ENCODE measurements at regions not wholly inside any gene's neighbourhood (a gene's known extent, or its start where the extent isn't known, plus 50 kb on each side); places are given as distances from the start of the nearest gene placed in this dataset.

DNA sequence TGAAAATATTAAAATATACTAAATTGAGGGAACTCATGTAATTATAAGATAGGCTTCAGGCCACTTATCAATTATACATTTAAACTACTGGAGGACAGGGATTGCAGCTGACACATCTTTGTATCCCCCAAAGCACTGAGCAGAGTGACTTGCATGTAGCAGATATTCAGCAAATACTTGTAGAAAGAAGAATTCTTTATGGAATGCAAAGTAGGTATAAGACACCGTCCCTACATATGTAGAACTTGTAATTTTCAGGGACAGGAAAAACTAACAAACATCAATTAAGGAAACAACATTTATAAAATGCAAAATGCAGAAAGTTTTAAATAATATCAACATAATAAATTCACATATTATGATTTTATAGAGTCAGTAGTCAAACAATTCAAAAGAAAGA lies 719.2 kb downstream of the OLFM4 start:
- DNase-seq: no peak

DNA sequence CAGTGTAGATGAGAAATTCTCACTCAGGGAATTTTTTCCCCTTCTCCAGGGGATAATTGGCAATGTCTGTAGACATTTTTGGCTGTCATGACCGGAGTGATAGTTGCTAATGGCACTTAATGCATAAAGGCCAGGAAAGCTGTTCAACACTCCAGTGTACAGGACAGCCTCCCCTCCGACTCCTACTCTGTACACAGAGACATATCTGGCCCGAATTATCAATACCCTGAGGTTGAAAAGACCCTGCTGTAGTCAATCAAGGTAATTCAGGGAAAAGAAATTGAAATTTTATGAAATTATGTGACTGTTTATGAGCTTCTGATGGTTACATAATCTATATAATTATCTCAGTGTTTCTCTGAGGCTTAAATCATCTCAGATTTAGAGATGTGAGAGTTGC lies 720.7 kb downstream of the OLFM4 start:
- DNase-seq: no peak

DNA sequence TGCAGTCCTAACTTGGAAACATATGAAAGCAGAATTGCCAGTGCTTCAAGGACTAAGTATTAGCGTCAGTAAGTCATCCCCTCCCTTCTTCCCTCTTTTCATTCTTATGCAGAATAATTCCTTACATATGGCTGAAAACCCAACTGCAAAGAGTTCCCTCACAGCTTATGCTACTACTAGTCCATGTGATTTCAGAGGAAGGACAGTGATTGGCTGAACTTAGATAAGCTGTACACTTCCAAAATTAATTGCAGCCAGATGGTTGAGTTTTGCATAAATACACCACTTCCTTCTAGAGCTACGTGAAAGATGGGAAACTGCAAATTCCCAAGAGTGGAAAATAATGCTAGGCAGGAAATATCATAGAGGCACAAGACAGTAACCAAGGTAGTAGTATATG lies 730.4 kb downstream of the OLFM4 start:
- no peak for DNase-seq

DNA sequence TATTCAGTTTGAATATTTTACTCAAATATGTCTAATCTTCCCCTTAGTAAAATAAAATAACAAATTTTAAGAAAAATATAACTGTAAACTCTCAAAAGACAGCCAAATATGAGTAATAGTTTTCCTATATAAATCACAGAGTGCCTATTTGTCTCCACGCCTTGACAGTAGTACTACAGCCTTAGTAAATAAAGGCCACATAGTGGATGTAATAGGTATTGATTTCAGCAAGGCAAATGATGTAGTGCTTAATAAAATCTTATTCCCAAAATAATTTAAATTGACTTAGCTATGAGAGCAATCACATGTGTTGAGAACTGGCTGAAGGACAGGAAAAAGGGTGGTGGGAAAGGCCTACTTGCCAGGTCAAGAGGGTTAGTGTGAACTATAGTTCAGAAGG lies 747.2 kb downstream of the OLFM4 start:
- no peak for DNase-seq

DNA sequence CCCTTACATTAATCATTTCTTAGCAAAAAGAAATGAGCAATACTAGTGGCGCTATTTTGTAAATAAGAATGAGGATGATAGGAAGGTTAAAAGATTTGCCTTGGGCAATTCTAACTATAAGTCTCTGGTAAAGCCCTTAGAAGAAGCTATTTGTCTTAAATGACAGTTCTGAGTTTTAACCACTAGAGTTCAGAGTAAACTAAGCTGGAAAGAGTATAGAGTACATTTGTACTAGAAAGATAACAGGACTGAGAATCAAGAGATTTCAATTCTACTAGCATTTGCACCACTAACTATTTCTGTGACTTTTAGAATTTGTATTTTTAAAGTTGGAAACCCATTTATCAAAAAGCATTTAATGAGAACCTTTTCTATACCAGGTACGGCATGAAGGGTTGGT lies 750.3 kb downstream of the OLFM4 start:
- no peak for DNase-seq

DNA sequence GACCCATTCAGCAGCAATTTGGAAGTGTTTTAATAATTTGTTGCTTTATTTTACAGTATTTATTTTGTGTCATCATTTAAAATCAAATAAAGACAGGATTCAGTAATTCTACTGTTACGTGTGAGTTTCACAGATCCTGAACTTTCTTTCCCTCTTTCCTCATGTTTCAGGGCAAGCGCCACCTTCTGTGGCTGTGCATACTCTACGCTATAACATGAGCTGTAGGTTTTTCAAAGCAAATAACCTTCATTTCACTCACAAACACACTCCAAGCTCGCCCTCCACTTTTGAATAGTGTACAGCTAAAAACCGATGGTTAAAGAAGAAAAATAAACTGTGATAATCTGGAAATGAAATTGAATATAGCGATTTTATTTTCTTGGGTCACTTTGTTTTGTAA lies 753.3 kb downstream of the OLFM4 start:
- DNase-seq: no peak

DNA sequence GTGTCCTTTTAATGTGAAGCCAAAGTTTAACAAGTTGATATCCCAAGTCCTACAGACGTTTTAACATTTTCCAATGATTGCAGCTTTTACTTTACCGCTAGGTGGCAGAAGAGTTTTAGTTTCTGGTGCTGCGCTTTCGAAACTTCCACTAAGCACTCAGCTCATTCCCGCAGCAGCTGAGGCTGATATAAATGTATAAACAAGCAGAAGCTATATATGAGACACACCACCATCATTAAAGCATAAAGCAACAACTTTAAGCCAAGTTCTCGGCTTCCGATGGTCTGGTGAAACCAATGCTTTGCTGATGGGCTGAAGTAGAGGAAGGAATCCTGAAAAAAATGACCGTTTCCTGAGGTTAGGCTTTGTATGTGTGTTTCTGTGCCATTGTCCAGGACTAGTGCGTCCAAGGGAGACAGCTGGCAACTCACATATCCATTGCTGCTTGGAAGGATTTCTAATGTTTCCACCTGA lies 753.9 kb downstream of the OLFM4 start:
- DNase-seq: peak; percentile 28

DNA sequence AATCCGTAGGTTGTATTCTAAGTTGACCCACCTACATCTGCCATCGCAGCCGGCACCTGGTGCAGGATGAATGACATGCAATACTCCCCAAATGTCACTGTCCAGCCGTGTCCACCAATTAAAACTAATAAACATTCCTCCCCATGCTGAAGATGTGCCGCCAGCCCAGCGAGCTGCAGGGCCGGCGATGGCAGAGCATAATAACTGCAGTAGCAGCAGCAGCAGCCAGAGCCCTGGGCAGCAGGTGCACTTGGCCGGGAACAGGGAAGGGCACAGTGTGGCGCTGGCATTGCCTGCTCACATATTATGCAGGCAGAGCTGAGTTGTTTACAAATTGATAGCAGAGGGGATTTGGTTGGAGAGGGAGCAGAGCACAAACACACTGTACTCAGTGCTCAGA lies 754.9 kb downstream of the OLFM4 start:
- no peak for DNase-seq

DNA sequence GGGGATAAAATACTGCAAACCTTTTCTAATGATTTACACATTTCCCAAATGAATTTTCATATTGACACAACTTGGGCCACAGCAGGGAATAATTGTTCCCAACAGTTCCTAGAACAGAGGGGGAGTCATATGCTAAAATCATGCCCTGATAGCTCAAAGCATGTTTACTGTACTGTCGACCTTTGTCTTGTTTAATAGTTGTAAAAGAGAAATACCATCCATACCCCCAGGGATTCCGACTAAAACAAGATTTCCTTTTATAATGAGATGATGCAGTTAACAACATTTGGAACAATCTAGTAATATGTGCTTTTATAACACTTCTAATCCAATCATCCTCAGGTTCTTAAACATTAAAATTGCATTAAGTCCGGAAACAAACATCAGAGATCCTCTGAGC lies 759.7 kb downstream of the OLFM4 start:
- no peak for DNase-seq

DNA sequence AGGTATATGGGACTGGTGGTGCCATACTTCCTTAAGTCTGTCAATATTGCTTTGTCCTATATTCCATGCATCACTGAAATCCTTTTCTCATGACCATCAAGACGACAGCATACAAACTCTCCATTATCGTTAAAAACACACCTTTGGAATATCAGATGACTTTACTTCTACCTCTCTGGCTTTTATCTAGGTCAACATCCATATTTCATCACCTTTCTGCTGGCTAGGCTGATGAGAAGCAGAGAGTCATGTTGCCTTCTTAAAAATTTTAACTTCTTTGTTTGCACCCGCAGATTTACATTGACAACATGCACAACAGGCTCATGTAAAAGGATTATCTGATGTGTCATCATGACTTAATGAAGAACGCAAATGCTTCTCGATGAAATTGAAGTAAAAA lies 771.4 kb downstream of the OLFM4 start:
- DNase-seq: no peak

DNA sequence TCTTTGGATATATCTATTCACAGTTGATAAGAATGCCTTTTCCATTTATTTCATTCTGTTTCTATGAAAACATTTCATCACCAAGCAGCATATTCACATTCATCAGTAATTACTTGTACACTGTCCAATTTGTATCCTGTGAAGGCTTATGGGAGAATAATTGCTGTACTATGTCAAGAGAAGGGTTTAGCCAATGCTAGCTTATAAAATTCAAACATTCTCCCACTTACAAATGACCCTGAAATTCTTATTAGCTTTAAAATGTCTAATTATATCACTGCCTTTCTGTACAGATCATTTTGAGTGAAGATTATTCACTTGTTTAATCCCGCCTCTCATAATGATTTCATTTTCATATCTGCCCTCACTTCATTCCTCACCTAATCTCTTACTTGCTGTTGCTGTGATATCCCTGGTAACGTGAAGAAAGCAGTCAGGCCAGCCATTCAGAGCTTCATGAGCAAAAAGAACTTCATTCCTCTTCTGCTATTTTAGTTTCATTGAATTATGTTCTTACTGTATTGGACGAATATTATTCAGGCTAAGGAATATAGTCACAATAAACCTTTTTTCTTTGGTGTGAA lies 778.7 kb downstream of the OLFM4 start:
- no peak for DNase-seq

DNA sequence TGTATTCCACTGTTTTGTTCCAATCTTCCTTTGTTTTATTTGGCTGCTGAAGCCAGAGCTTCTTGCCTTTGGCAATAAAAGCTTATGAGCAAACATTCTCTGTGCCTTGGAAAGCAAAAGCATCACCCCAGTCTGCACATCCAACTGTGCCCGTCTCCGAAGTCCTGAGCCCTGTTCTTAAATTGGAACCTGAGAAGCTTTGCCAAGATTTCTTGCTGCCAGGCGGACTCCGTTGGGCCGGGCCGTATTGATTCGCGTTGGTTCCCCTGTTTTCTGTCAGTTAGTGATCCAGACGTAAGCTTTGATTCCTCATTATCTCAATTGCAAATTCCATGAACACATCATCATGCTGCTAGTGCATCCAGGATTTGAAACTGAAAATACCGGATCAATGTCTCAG lies 793.0 kb downstream of the OLFM4 start:
- no peak for DNase-seq

DNA sequence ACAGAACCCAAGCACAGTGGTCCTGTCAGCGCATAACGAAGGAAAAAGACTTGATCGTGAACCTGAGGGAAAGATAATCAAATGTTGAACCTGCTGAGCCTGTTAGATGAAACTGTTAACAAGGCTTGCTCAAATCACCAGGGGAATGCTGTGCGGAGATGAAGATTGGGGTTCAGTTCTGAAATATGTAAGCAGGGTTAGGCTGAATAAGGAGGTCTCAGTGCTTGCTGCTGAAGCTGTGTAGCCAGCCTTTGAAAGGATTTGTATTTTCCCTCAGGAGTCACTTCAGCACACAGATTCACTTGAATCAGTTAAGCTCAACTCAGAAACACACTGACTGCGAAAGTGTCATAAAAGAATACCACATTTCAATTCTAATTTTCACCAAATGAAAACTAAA lies 793.5 kb downstream of the OLFM4 start:
- no peak for DNase-seq

DNA sequence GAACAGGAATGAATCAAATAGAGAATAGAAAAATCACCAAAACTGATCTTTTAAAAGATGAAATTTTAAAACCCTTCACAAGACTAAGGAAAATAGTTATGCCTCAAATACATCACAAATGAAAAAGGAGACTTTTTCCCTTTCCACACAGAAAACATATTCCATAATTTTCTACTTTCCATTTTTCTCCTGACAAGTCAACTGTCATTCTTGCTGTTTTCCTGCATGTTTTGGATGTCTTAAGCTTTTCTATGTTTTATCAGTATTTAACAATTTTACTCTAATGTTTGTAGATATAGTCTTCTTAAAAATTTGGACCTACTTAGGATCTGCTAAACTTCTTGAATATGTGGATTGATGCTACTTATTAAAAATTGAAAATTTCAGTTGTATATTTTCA lies 810.8 kb downstream of the OLFM4 start:
- no peak for DNase-seq

DNA sequence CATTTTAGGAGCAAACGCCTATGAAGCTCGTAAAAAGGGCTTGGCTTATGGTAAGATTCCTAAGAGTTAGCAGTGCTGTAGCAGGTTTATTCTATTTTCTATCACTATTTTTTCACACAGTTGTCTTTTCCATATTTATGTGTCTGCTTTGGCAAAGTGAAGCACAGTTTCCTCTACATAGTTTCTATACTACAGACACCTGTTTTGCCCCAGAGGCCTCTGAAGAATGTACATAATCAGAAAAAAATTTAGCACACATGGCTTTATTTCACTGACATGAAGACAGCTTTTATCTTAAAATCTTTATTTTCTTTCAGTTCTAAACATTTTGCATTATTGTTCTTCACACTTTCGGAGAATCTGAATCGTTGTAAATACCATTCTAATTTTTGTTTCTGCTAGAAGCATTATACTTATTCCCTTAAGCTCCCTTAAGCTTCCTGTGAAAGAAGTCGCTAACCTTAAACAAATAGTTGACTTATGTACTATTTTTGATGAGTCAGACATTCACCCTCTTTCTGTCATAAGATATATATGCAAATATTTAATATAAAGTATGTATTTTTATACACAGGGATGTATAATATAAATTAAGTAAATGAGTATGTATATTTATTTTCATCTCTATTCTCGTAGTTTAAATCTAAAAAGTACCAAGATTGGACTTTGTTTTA lies 816.0 kb downstream of the OLFM4 start:
- no peak for DNase-seq

DNA sequence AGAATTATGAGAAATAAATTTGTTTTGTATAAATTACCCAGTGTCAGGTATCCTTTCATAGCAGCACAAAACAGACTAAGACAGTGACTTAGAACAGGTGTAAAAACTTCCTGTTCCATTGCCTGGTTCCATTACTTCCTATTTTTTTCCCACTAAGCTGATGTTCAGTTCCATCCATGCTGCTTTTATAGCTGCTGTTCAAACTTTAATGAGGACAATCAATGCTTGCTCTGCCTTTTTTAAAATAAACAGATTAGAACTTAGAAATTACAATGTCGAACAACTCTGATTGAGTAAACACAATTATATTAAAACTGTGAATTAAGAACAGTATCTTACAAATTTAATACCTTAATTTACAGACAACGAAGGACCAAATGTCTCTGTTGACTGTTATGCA lies 818.9 kb downstream of the OLFM4 start:
- DNase-seq: no peak

DNA sequence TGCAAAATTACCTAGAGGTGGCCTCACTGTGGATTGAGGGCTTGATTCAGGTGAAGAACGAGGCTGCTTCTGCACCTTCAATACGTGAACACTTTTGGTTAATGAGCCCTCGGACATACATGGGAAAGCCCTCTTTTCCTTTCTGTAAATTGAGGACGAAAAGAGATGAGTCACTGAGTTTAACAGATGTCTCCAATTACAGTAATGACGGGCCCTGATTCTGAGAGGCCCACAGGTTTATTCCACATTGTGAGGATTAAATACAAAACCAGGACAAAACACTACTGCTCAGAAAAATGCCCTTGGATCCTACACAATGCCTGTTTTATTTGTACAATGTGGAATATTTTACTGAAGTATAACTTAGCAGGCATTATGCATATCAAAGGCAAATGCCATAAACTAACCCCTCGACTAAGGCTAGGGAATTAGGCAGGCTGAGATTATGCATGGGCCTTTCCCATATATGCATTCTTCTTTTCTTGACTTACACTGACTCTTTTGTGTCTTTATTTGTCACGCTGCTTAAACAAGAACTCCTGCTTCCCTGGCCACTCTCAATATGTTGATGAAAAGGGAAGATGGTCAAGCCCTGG lies 819.9 kb downstream of the OLFM4 start:
- no peak for DNase-seq

DNA sequence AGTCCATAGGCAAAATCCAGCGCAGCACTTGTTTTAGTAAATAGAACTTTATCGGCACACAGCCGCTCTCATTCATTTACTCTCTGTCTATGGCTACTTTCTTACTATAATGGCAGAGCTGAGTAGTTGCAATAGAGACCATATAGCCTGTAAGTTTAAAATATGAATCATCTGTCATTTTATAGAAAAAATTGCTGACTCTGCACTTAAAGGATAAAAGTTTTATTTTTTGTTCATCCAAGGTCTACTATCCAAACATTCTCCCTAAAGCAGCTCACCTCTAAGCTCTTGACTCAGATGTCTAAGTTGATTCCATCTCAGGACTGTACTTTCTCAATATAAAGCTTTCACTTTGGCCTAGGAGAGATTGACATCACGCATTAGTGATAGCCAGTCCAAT lies 825.7 kb downstream of the OLFM4 start:
- no peak for DNase-seq

DNA sequence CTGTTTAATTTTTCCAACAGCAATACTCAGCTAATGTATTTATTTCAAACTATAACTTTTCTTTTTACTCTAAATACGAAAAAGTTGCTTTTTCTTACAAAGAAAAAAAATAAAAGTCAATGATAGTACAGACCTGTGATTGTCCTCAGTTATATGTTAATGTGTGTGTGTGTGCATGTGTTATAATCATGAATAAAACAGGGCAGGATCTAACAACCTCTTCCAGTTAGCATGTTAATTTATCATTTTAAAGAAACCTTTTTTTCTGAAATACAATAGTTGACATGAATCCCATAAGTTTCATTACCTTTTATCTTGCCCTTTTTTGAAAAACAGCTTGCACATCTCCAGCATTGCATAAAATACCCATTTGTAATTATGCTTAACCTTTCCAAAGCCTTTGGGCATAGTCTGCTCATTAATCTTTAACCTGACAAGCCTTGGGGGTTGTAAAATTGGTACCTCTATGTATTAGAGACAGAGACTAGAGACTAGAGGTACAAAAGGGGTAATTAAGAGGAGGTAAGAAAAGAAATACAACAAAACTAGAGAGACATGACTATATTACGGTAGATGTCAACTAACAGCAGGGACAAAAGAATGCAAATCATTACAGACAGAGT lies 828.1 kb downstream of the OLFM4 start:
- no peak for DNase-seq

DNA sequence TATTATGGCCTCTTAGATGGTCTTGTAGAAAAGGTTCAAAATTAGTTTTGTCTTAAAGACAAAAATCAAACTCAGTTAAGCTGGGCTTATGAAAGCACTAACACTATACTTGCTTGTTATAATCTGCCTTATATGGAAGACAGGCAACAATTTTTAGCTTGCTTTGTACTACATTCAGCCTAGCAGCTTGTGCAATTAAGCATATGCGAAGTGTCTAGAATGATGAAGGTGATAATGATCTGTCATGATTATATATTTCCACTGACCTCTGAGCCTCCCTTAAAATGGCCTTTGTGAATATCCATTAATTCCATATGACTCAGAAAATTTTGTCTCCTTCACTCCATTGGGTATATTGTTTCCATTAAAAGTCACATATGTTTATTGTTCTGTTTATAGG lies 834.9 kb downstream of the OLFM4 start:
- DNase-seq: no peak

DNA sequence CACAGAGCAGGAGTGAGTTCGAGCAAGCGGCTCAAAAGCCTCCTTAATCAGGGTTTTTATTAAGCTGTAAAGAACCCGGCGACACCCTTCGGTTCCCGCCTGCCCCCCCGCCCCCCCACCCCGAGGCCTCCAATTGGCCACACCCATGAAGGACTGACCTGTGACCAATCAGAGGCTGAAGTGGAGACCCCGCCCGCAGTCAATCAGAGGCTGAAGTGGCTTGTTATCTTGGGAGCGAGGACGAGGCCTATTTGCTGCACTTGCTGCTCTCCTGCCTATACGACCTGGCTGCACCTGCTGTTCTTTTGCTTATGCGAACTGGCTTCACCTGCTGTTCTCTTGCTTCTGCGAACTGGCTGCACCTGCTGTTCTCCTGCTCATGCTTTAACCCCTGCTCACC lies 844.9 kb downstream of the OLFM4 start:
- DNase-seq: peak; percentile 75

DNA sequence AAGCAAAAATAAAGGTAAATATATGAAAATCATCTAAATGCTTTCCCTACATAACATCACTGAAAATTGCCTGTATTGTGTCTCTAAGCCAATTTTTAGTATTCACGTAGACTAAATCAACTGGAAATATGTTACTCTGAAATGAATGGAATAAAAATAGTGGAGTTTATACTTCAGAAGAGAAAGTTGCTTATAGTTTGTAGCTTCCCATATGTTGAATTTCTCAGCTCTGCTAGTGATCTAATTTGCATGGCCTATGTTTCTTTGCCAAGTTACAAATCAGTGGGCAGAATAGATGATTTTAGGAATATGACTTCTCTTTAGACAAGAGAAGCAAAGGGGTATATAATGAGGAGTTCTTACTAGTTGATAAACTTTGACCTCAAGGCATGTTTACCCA lies 850.2 kb downstream of the OLFM4 start:
- no peak for DNase-seq

DNA sequence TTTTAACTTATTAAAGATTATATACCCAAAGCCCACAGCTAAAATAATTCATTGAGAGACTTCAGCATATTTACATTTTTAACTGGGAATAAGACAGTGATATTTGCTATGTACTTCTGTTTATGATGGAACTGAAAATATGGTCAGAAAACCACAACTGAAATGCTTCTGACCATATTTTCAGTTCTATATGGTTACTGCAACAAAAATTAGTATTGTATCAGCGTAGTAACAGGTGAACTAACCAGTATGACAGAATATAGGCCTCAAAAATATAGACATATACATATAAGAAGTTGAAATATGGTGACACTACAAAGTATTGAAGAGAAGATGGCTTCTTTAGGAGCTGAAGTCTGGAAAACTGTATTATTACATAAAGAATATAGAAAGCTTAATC lies 857.4 kb downstream of the OLFM4 start:
- no peak for DNase-seq

DNA sequence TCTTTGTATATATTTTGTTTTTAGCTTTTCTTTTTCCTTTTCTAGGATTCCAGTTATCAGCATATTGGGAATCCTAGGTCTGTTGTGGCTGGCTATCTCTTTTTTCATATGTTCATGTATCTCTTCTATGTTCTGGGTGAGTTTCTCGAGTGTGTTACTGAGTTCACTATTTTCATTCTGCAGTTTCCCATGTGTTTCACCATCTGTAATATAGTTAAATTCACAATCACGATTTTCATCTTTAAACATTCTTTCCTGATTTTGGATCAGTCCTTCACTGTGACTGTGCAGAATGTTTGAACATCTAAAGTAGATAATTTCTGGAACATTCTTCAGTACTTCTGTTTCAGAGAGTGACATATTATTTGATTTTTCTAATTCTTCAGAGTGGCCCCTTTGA lies 862.1 kb downstream of the OLFM4 start:
- DNase-seq: no peak

Measured in NCI-H1436 treated with DMSO at 0.1 percent for 48 hours (cell line).